Keratinocyte (primary cell): ENCODE measurements at regions not wholly inside any gene's neighbourhood (a gene's known extent, or its start where the extent isn't known, plus 50 kb on each side); places are given as distances from the start of the nearest gene placed in this dataset.

Source experiments
- EZH2 ChIP-seq: IDR thresholded peaks from one replicate; pipeline ENCODE4 v1.6.1; 2012; ENCODE audit warnings: inconsistent platforms, mild to moderate bottlenecking, low read length, moderate library complexity
- TF ChIP-seq, protein P1 (sequence below), 3 experiments: IDR thresholded peaks in 1 of 3; conservative IDR thresholded peaks in 1 of 3; optimal IDR thresholded peaks in 1 of 3; 2 replicates in 2 of 3; 3 replicates in 1 of 3; pipeline versions ENCODE3 to v1.5.1; 2011; ENCODE audit warnings: low read length in 3 of 3, mild to moderate bottlenecking in 3 of 3, moderate library complexity in 2 of 3, control low read depth in 1 of 3, inconsistent platforms in 1 of 3; ENCODE audit not compliant: insufficient read depth in 2 of 3; ENCODE audit errors: extremely low read depth in 1 of 3

DNA sequence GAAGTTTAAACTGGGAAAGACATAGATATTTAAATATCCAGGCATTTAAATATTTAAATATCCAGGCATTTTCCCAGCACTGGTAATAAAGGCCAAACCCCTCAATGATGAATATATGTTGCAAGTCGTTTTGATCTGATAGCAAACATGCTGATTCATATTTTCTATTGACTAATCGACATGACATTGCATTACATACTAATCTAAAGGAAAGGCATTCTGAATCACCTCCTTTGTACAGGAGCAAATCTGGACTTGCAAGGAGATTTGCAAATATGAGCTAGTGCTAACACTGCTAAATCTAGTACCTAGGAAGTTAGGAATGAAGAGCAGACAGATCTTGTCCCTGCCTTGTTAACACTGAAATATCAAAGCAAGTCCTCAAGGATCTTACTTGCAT is 207.3 kb downstream of the SLC7A11 start:
- TF ChIP-seq, protein P1, sequence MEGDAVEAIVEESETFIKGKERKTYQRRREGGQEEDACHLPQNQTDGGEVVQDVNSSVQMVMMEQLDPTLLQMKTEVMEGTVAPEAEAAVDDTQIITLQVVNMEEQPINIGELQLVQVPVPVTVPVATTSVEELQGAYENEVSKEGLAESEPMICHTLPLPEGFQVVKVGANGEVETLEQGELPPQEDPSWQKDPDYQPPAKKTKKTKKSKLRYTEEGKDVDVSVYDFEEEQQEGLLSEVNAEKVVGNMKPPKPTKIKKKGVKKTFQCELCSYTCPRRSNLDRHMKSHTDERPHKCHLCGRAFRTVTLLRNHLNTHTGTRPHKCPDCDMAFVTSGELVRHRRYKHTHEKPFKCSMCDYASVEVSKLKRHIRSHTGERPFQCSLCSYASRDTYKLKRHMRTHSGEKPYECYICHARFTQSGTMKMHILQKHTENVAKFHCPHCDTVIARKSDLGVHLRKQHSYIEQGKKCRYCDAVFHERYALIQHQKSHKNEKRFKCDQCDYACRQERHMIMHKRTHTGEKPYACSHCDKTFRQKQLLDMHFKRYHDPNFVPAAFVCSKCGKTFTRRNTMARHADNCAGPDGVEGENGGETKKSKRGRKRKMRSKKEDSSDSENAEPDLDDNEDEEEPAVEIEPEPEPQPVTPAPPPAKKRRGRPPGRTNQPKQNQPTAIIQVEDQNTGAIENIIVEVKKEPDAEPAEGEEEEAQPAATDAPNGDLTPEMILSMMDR (optimal IDR thresholded peaks at IDR 0.05 in 1 of 3, IDR thresholded peaks at IDR 0.05 in 1 of 3, conservative IDR thresholded peaks at IDR 0.05 in 1 of 3; ENCODE audit: extremely low read depth in 1 of 3, insufficient read depth in 2 of 3, low read length in 3 of 3), result no peak
- no peak for TF ChIP-seq EZH2
